ENCODE measurements at regions not wholly inside any gene's neighbourhood (a gene's known extent, or its start where the extent isn't known, plus 50 kb on each side); places are given as distances from the start of the nearest gene placed in this dataset.

DNA sequence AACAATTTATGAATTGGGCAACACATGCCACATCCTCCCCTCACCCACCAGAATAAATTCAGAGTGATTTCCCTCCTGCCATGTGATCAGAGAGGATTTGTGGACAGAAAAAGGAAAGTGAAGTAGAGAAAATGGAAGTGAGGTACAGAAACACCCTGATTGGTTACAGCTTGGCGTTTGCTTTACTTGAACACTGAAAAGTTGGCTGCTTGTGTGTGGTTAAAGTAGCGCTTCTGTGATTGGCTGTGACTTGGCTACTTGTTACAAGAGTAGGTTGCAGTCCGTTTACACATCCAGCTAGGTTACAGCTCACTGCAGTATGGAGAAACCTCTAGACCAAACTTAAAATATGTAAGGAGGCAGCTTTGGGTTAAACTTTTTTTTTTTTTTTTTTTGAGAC lies 205.2 kb upstream of the ZNF608 start:
- TF ChIP-seq CTCF (IDR thresholded peaks at IDR 0.05) (no peak), POLR2A (IDR thresholded peaks at IDR 0.05) (no peak)
